ENCODE measurements at regions not wholly inside any gene's neighbourhood (a gene's known extent, or its start where the extent isn't known, plus 50 kb on each side); places are given as distances from the start of the nearest gene placed in this dataset.

GRCh38 chr5:165152058-165152457, 1646.6 kb downstream of the MAT2B start:
- H3K4me1 ChIP-seq = no peaks in the 10 kb centered on the region
- H3K9me3 ChIP-seq = no peaks in the 10 kb centered on the region
- no peaks in the 10 kb centered on the region for H3K27me3 ChIP-seq
- no peak for DNase-seq
- no peak overlapping the region for H3K4me3 ChIP-seq (ENCODE audit: low read depth, low read length)
- no peaks in the 10 kb centered on the region for H3K36me3 ChIP-seq
- no peak for TF ChIP-seq CTCF (IDR thresholded peaks at IDR 0.05; ENCODE audit: low read depth, low read length)

- TF ChIP-seq CTCF (IDR thresholded peaks at IDR 0.05; ENCODE audit: low read depth, low read length) = no peak
- no peaks in the 10 kb centered on the region for H3K9me3 ChIP-seq
- no peak for DNase-seq
- H3K36me3 ChIP-seq = no peaks in the 10 kb centered on the region
- H3K27me3 ChIP-seq = no peaks in the 10 kb centered on the region
- no peak overlapping the region for H3K4me3 ChIP-seq (ENCODE audit: low read depth, low read length)
- 0 out of 2 replicates have a peak, but pooled peaks cover 3% of the 10 kb centered on the region for H3K4me1 ChIP-seq
Observed at GRCh38 chr5:165157219-165157618, 1651.8 kb downstream of the MAT2B start.

- Histone ChIP-seq H3K4me1 (0 out of 2 replicates have a peak, but pooled peaks cover 3% of the 10 kb centered on the region), H3K36me3 (no peaks in the 10 kb centered on the region), H3K4me3 (ENCODE audit: low read depth, low read length) (no peak overlapping the region), H3K27me3 (no peaks in the 10 kb centered on the region), H3K9me3 (no peaks in the 10 kb centered on the region)
- peak; percentile 57 for TF ChIP-seq CTCF (IDR thresholded peaks at IDR 0.05; ENCODE audit: low read depth, low read length)
- DNase-seq = peak; percentile 52
Observed at GRCh38 chr5:165161204-165161603, 1655.8 kb downstream of the MAT2B start.

GRCh38 chr5:165163861-165164260, 1658.4 kb downstream of the MAT2B start:
- H3K36me3 ChIP-seq = no peaks in the 10 kb centered on the region
- DNase-seq = no peak
- TF ChIP-seq CTCF (IDR thresholded peaks at IDR 0.05; ENCODE audit: low read depth, low read length) = no peak
- H3K27me3 ChIP-seq = no peaks in the 10 kb centered on the region
- 0 out of 2 replicates have a peak, but pooled peaks cover 3% of the 10 kb centered on the region for H3K4me1 ChIP-seq
- H3K4me3 ChIP-seq (ENCODE audit: low read depth, low read length) = no peak overlapping the region
- H3K9me3 ChIP-seq = no peaks in the 10 kb centered on the region

GRCh38 chr5:165173651-165174050, 1668.2 kb downstream of the MAT2B start:
- Histone ChIP-seq H3K4me3 (ENCODE audit: low read depth, low read length) (no peak overlapping the region), H3K9me3 (no peaks in the 10 kb centered on the region), H3K4me1 (no peaks in the 10 kb centered on the region), H3K27me3 (no peaks in the 10 kb centered on the region), H3K36me3 (no peaks in the 10 kb centered on the region)
- TF ChIP-seq CTCF (IDR thresholded peaks at IDR 0.05; ENCODE audit: low read depth, low read length) = no peak
- no peak for DNase-seq

GRCh38 chr5:165175041-165175440, 1669.6 kb downstream of the MAT2B start:
- no peak for TF ChIP-seq CTCF (IDR thresholded peaks at IDR 0.05; ENCODE audit: low read depth, low read length)
- no peaks in the 10 kb centered on the region for H3K4me1 ChIP-seq
- no peaks in the 10 kb centered on the region for H3K36me3 ChIP-seq
- no peaks in the 10 kb centered on the region for H3K27me3 ChIP-seq
- DNase-seq = no peak
- H3K9me3 ChIP-seq = no peaks in the 10 kb centered on the region
- H3K4me3 ChIP-seq (ENCODE audit: low read depth, low read length) = no peak overlapping the region

Data from BE2C (cell line).